ENCODE measurements at regions not wholly inside any gene's neighbourhood (a gene's known extent, or its start where the extent isn't known, plus 50 kb on each side); places are given as distances from the start of the nearest gene placed in this dataset.
A peak's percentile ranks its signal among the peaks of the same experiment; 100 is the strongest.

DNA sequence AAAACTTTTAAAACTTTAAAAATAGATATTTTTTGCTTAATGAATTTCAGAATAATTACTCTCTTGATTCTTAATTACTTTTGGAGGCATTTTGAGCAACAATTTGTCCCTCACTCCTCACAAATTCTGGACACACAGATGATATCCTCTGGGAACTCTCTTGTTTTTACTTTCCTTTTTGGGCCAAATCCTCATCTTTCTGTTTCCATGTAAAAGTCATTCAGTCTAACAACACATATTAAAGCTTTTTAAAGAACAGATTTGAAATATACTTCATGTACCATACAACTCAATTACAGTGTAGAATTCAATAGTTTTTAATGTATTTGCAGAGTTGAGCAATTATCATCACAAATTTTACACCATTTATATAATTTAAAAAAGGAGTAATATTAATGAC is 983.1 kb downstream of the STIM2 start:
- Histone ChIP-seq H3K36me3 (no peaks in the 10 kb centered on the region), H3K27me3 (no peaks in the 10 kb centered on the region), H3K9me3 (no peaks in the 10 kb centered on the region), H3K27ac (no peak overlapping the region), H3K4me3 (no peak overlapping the region), H3K4me1 (no peaks in the 10 kb centered on the region)
- DNase-seq (no peak), ATAC-seq (ENCODE audit: low FRiP score in 2 of 2) (no peak)
- TF ChIP-seq POLR2AphosphoS5 (IDR thresholded peaks at IDR 0.05) (no peak), EP300 (IDR thresholded peaks at IDR 0.05) (no peak), POLR2A (IDR thresholded peaks at IDR 0.05) (no peak)
- TF ChIP-seq, protein P1, sequence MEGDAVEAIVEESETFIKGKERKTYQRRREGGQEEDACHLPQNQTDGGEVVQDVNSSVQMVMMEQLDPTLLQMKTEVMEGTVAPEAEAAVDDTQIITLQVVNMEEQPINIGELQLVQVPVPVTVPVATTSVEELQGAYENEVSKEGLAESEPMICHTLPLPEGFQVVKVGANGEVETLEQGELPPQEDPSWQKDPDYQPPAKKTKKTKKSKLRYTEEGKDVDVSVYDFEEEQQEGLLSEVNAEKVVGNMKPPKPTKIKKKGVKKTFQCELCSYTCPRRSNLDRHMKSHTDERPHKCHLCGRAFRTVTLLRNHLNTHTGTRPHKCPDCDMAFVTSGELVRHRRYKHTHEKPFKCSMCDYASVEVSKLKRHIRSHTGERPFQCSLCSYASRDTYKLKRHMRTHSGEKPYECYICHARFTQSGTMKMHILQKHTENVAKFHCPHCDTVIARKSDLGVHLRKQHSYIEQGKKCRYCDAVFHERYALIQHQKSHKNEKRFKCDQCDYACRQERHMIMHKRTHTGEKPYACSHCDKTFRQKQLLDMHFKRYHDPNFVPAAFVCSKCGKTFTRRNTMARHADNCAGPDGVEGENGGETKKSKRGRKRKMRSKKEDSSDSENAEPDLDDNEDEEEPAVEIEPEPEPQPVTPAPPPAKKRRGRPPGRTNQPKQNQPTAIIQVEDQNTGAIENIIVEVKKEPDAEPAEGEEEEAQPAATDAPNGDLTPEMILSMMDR (IDR thresholded peaks at IDR 0.05), result no peak

DNA sequence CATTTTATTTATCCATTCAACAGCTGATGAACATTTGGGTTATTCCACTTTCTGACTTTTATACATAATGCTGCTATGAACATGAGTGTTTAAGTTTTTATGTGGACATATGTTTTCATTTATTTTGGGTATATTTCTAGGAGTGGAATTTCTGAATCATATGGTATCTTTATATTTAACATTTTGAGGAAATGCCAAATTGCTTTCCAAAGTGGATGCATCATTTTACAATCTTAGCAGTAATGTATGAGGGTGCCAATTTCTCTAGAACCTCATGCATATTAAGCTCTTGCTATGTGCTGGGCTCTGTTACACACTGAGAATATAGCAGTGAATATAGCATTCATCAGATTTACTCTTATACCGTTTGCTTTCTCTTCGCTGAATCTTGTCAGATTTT is 983.7 kb downstream of the STIM2 start:
- H3K9me3 ChIP-seq, result no peaks in the 10 kb centered on the region
- no peaks in the 10 kb centered on the region for H3K36me3 ChIP-seq
- ATAC-seq (ENCODE audit: low FRiP score in 2 of 2) (no peak), DNase-seq (no peak)
- 80 to 94% methylated on average over 2 of the region's 2 CpGs for WGBS, 2 donors
- H3K4me1 ChIP-seq, result no peaks in the 10 kb centered on the region
- TF ChIP-seq, protein P1 (IDR thresholded peaks at IDR 0.05), result no peak
- TF ChIP-seq EP300 (IDR thresholded peaks at IDR 0.05) (no peak), POLR2AphosphoS5 (IDR thresholded peaks at IDR 0.05) (no peak), POLR2A (IDR thresholded peaks at IDR 0.05) (no peak)
- H3K4me3 ChIP-seq, result no peak overlapping the region
- H3K27me3 ChIP-seq, result no peaks in the 10 kb centered on the region
- no peak overlapping the region for H3K27ac ChIP-seq

DNA sequence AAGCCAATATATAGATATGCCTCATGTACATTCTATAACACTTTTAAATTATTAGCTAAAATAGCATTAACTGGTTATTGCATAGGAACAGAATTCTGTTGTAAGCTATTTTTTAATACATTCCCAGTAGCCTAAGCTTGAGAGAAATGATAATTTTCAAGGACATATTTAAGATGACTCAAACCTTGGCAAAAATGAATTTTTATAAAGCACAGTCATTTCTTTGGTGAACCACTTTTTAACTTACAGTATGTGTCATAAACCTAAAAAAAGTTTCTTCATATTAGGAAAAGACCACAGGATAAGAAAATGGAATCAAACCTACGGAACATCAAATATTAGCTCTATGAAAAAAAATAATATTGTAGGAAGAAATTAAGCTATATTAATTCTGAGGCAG is 986.3 kb downstream of the STIM2 start:
- Histone ChIP-seq H3K4me3 (no peak overlapping the region), H3K9me3 (no peaks in the 10 kb centered on the region)
- ATAC-seq (ENCODE audit: low FRiP score in 2 of 2), result no peak

DNA sequence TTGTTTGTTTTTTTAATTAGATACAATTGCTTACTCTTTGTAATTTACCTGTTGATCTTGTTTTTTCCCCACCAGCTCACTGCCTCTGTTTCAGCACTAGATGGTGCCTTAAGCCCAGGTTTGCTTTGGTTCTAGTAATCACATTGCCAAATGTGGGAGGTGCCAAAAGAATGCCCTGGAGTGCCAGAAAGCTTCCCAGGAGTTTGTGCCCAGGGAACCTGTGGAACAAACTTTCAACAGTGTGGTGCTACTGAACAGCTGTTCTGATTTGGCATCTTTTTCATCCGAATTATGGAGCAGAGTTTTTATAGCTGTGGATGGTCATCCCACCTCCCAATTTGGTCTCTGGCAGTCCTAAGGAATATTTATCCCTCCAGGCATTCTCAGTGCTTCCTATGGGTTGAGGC is 1000.7 kb downstream of the STIM2 start:
- H3K36me3 ChIP-seq, result no peaks in the 10 kb centered on the region
- TF ChIP-seq POLR2A (IDR thresholded peaks at IDR 0.05), result no peak
- TF ChIP-seq POLR2AphosphoS5 (IDR thresholded peaks at IDR 0.05), result no peak
- TF ChIP-seq, protein P1 (IDR thresholded peaks at IDR 0.05), result peak in 3 of 6 experiments; percentile 38 to 51 (median 40)
- TF ChIP-seq EP300 (IDR thresholded peaks at IDR 0.05), result no peak
- 50% methylated on average over 1 of the region's 1 CpG for WGBS, 2 donors
- no peak for ATAC-seq (ENCODE audit: low FRiP score in 2 of 2)
- no peak overlapping the region for H3K4me3 ChIP-seq
- no peaks in the 10 kb centered on the region for H3K27me3 ChIP-seq
- H3K4me1 ChIP-seq, result no peaks in the 10 kb centered on the region
- H3K9me3 ChIP-seq, result no peaks in the 10 kb centered on the region
- no peak overlapping the region for H3K27ac ChIP-seq
- peak in 1 of 2 donors; percentile 22 for DNase-seq

More for the DNA sequence above, 986.3 kb downstream of the STIM2 start:
- Histone ChIP-seq H3K4me1 (no peaks in the 10 kb centered on the region), H3K27me3 (no peaks in the 10 kb centered on the region), H3K27ac (no peak overlapping the region), H3K36me3 (no peaks in the 10 kb centered on the region)
- DNase-seq, result no peak
- 79 to 95% methylated on average over 1 of the region's 1 CpG for WGBS, 2 donors
- TF ChIP-seq EP300 (IDR thresholded peaks at IDR 0.05), result no peak
- TF ChIP-seq POLR2AphosphoS5 (IDR thresholded peaks at IDR 0.05), result no peak
- TF ChIP-seq POLR2A (IDR thresholded peaks at IDR 0.05), result no peak
- TF ChIP-seq, protein P1 (IDR thresholded peaks at IDR 0.05), result no peak

GRCh38 chr4:27861802-27862201 is 1001.2 kb downstream of the STIM2 start:
- Histone ChIP-seq H3K36me3 (no peaks in the 10 kb centered on the region), H3K4me1 (no peaks in the 10 kb centered on the region), H3K27me3 (no peaks in the 10 kb centered on the region), H3K9me3 (no peaks in the 10 kb centered on the region), H3K27ac (no peak overlapping the region), H3K4me3 (no peak overlapping the region)
- TF ChIP-seq, protein P1 (IDR thresholded peaks at IDR 0.05), result no peak
- TF ChIP-seq POLR2AphosphoS5 (IDR thresholded peaks at IDR 0.05) (no peak), EP300 (IDR thresholded peaks at IDR 0.05) (no peak), POLR2A (IDR thresholded peaks at IDR 0.05) (no peak)
- DNase-seq, result no peak
- 76 to 77% methylated on average over 5 of the region's 5 CpGs for WGBS, 2 donors
- ATAC-seq (ENCODE audit: low FRiP score in 2 of 2), result no peak
